ENCODE measurements at regions not wholly inside any gene's neighbourhood (a gene's known extent, or its start where the extent isn't known, plus 50 kb on each side); places are given as distances from the start of the nearest gene placed in this dataset.

GRCh38 chr16:82379551-82379950 lies 209.5 kb upstream of the MPHOSPH6 start (continued):
- TF ChIP-seq GABPA (IDR thresholded peaks at IDR 0.05; ENCODE audit: borderline replicate concordance, insufficient read depth, low read length) (no peak), SIRT6 (IDR thresholded peaks at IDR 0.05; ENCODE audit: low read length) (no peak), EGR1 (IDR thresholded peaks at IDR 0.05; ENCODE audit: borderline replicate concordance, low read depth, low read length) (no peak), CBX8 (IDR thresholded peaks at IDR 0.05; ENCODE audit: borderline replicate concordance, low read depth, low read length) (no peak), NRF1 (IDR thresholded peaks at IDR 0.05; ENCODE audit: low read depth, low read length) (no peak)

All from H1 (cell line).